Heart right ventricle (tissue), 16 donors: ENCODE measurements at regions not wholly inside any gene's neighbourhood (a gene's known extent, or its start where the extent isn't known, plus 50 kb on each side); places are given as distances from the start of the nearest gene placed in this dataset.

Experiments used
- ATAC-seq, 8 donors: fragments of 200-7000 bp; cut with Tn5 transposase; one replicate each; pipeline ENCODE4 v1.9.1; 2020; ENCODE audit warnings: mild to moderate bottlenecking in 8 of 8, moderate library complexity in 8 of 8, moderate number of reproducible peaks in 1 of 8
- DNase-seq, 2 donors: peaks; one replicate each; pipeline ENCODE4 v3.0.0-alpha.2; 2020
- H3K27ac ChIP-seq, 10 donors: fragments of 200-600 bp; sonication (generic) in 2 of 10; one replicate each; pipeline versions ENCODE4 v1.5.0 to v1.8.0; 2020 to 2022; ENCODE audit warnings: mild to moderate bottlenecking in 3 of 10
- H3K27me3 ChIP-seq, 7 donors: fragments of 200-600 bp; one replicate each; pipeline ENCODE4 v1.8.0; 2021 to 2022; ENCODE audit warnings: mild to moderate bottlenecking in 2 of 7
- H3K36me3 ChIP-seq, 9 donors: fragments of 200-600 bp; sonication (generic) in 1 of 9; one replicate each; pipeline versions ENCODE4 v1.5.0 to v1.8.0; 2020 to 2022; ENCODE audit warnings: mild to moderate bottlenecking in 2 of 9
- H3K4me1 ChIP-seq, 9 donors: fragments of 200-600 bp; sonication (generic) in 1 of 9; one replicate each; pipeline versions ENCODE4 v1.5.0 to v1.8.0; 2020 to 2022; ENCODE audit warnings: mild to moderate bottlenecking in 4 of 9
- H3K4me3 ChIP-seq, 10 donors: fragments of 200-600 bp; sonication (generic) in 2 of 10; one replicate each; pipeline versions ENCODE4 v1.5.0 to v1.8.0; 2020 to 2022; ENCODE audit warnings: mild to moderate bottlenecking in 7 of 10, moderate library complexity in 2 of 10
- H3K9me3 ChIP-seq, 11 donors: fragments of 200-600 bp in 10 of 11; sonication (generic) in 2 of 11; one replicate each; pipeline versions ENCODE4 v1.5.0 to v1.8.0; 2013 to 2022; ENCODE audit warnings: mild to moderate bottlenecking in 2 of 11, control low read depth in 1 of 11, moderate library complexity in 1 of 11
- CTCF ChIP-seq, 9 donors: fragments of 200-600 bp; sonication (generic) in 2 of 9; IDR thresholded peaks; one replicate each; pipeline versions ENCODE4 v1.5.0 to v1.8.0; 2021 to 2022; ENCODE audit warnings: antibody characterized with exemption in 9 of 9, mild to moderate bottlenecking in 5 of 9, moderate library complexity in 1 of 9
- WGBS, 2 donors: extraction: QIAGEN DNeasy Blood & Tissue Kit; methylation state at CpG; one replicate each; pipeline ENCODE4 v1.1.7; 2013; ENCODE audit warnings: inconsistent platforms in 1 of 2; 5-methylcytosine and 5-hydroxymethylcytosine counted together
- intact Hi-C, 10 donors: fragments of 100-400 bp; cut with DNase I; formaldehyde crosslinking; loops; one replicate each; pipeline versions ENCODE4 v1.11.1 to v1.14.2; 2022
- donor health status: Arrhythmogenic right ventricular cardiomyopathy.
- donor health status: ischemic (EF 13 %, LVEDD 7.1; RV severe dilation, severe dysfunction).
- donor health status: healthy with polysubstance abuse.
- donor health status: DM: no; HTN: yes; CAD: no.
- donor health status: DM: no; HTN: no; CAD: no.
- donor health status: ischemic (EF 25% LVEDD 6.9; RV normal size, moderate dysfunction).
- donor health status: ischemic (EF 25% LVEDD 5.7; RV mildly dilated, moderate dysfunction).
- donor health status: healthy.
- donor health status: DM: yes; HTN: yes; CAD: no.
- donor health status: Ischemic cardiomyopathy.
- donor health status: ischemic (EF 35%, LVEDD 5.7; RV mildly dilated, moderate dysfunction).
- donor health status: nonischemic (EF 11% LVEDD 7.7; RV severe dilation, severe dysfunction).
- donor health status: DM: yes; HTN: yes; CAD: no.
- donor health status: PGD.
- donor health status: ischemic (EF 29% LVEDD 5.4; RV normal size, mild dysfunction).
- donor health status: nonischemic (EF 23%, LVEDD 6.1; RV moderate dilation, normal function).

- H3K4me3 ChIP-seq, result no peak overlapping the region
- no peaks in the 10 kb centered on the region for H3K36me3 ChIP-seq
- 72 to 77% methylated on average over 11 of the region's 11 CpGs for WGBS, 2 donors
- no peak for TF ChIP-seq CTCF (IDR thresholded peaks at IDR 0.05)
- H3K27me3 ChIP-seq, result peaks cover 0 to 6% (median 0%) of the 10 kb centered on the region in 7 donors
- H3K27ac ChIP-seq, result no peak overlapping the region
- no peak for ATAC-seq
- H3K9me3 ChIP-seq, result no peaks in the 10 kb centered on the region
- H3K4me1 ChIP-seq, result no peaks in the 10 kb centered on the region
- intact Hi-C loops, result no loop called here
- no peak for DNase-seq
These were observed 325.3 kb upstream of the SMIM21 start for GRCh38 chr18:75752740-75753263.

GRCh38 chr18:75745147-75745546, 317.6 kb upstream of the SMIM21 start:
- Histone ChIP-seq H3K9me3 (no peaks in the 10 kb centered on the region), H3K27ac (no peak overlapping the region), H3K4me1 (no peaks in the 10 kb centered on the region), H3K36me3 (no peaks in the 10 kb centered on the region), H3K27me3 (no peaks in the 10 kb centered on the region), H3K4me3 (no peak overlapping the region)
- ATAC-seq (no peak), DNase-seq (no peak)
- 85 to 87% methylated on average over 7 of the region's 7 CpGs for WGBS, 2 donors
- intact Hi-C loops, result loop anchor here in 1 of 10 donors (10.0 kb wide), 1 partner anchor 60 kb away; no protein-coding TSS in a partner anchor
- TF ChIP-seq CTCF (IDR thresholded peaks at IDR 0.05), result no peak

GRCh38 chr18:75742516-75742915, 315.0 kb upstream of the SMIM21 start:
- Histone ChIP-seq H3K27ac (no peak overlapping the region), H3K9me3 (peaks cover 0 to 3% (median 0%) of the 10 kb centered on the region in 11 donors), H3K27me3 (no peaks in the 10 kb centered on the region), H3K4me3 (no peak overlapping the region), H3K4me1 (no peaks in the 10 kb centered on the region), H3K36me3 (no peaks in the 10 kb centered on the region)
- no peak for TF ChIP-seq CTCF (IDR thresholded peaks at IDR 0.05)
- intact Hi-C loops, result loop anchor here in 1 of 10 donors (10.0 kb wide), 1 partner anchor 62 kb away; no protein-coding TSS in a partner anchor
- ATAC-seq (no peak), DNase-seq (no peak)
- WGBS, 2 donors, result 47 to 50% methylated on average over 4 of the region's 4 CpGs

- DNase-seq, result no peak
- intact Hi-C loops, result loop anchor here in 1 of 10 donors (10.0 kb wide), 1 partner anchor 65 kb away; no protein-coding TSS in a partner anchor
- H3K4me3 ChIP-seq, result no peak overlapping the region
- WGBS, 2 donors, result 67 to 71% methylated on average over 7 of the region's 7 CpGs
- no peak for ATAC-seq
- H3K9me3 ChIP-seq, result peaks cover 0 to 20% (median 0%) of the 10 kb centered on the region in 11 donors
- H3K36me3 ChIP-seq, result no peaks in the 10 kb centered on the region
- no peak for TF ChIP-seq CTCF (IDR thresholded peaks at IDR 0.05)
- peaks cover 0 to 3% (median 0%) of the 10 kb centered on the region in 7 donors for H3K27me3 ChIP-seq
- no peak overlapping the region for H3K27ac ChIP-seq
- H3K4me1 ChIP-seq, result no peaks in the 10 kb centered on the region
These were observed 312.2 kb upstream of the SMIM21 start for GRCh38 chr18:75739682-75740081.
